NOMO-1 treated with dmso at 0.1 percent for 144 hours (cell line): ENCODE measurements at regions not wholly inside any gene's neighbourhood (a gene's known extent, or its start where the extent isn't known, plus 50 kb on each side); places are given as distances from the start of the nearest gene placed in this dataset.
A peak's percentile ranks its signal among the peaks of the same experiment; 100 is the strongest.

Experiments used
- DNase-seq: peaks from one replicate; lab custom pipeline; 2025; ENCODE audit not compliant: unreplicated experiment; lab: John Stamatoyannopoulos, UW

GRCh38 chr16:85307552-85308364 lies 195.5 kb upstream of the CIBAR2 start:
- DNase-seq: no peak

GRCh38 chr16:85308611-85309540 lies 196.6 kb upstream of the CIBAR2 start:
- DNase-seq: no peak

- DNase-seq: peak; percentile 85
Observed at GRCh38 chr16:85309656-85310587, 197.7 kb upstream of the CIBAR2 start.

GRCh38 chr16:85310868-85311585 lies 198.8 kb upstream of the CIBAR2 start:
- no peak for DNase-seq

- no peak for DNase-seq
Observed at GRCh38 chr16:85311741-85312140, 199.5 kb upstream of the CIBAR2 start.

- DNase-seq: no peak
Observed at GRCh38 chr16:85312174-85312573, 199.9 kb upstream of the CIBAR2 start.

- no peak for DNase-seq
Observed at GRCh38 chr16:85312642-85313525, 200.6 kb upstream of the CIBAR2 start.

GRCh38 chr16:85313526-85314301 lies 201.4 kb upstream of the CIBAR2 start:
- no peak for DNase-seq

GRCh38 chr16:85314512-85314971 lies 202.3 kb upstream of the CIBAR2 start:
- no peak for DNase-seq

- DNase-seq: no peak
Observed at GRCh38 chr16:85315866-85316265, 203.6 kb upstream of the CIBAR2 start.

GRCh38 chr16:85316321-85316919 lies 204.1 kb upstream of the CIBAR2 start:
- DNase-seq: peak; percentile 64

GRCh38 chr16:85316944-85317343 lies 204.7 kb upstream of the CIBAR2 start:
- no peak for DNase-seq

- no peak for DNase-seq
Observed at GRCh38 chr16:85317704-85318103, 205.4 kb upstream of the CIBAR2 start.

- DNase-seq: no peak
Observed at GRCh38 chr16:85319208-85319983, 207.1 kb upstream of the CIBAR2 start.

GRCh38 chr16:85319984-85320440 lies 207.7 kb upstream of the CIBAR2 start:
- DNase-seq: no peak

GRCh38 chr16:85320677-85321385 lies 208.6 kb upstream of the CIBAR2 start:
- no peak for DNase-seq
